GM18508 (cell line): ENCODE measurements at regions not wholly inside any gene's neighbourhood (a gene's known extent, or its start where the extent isn't known, plus 50 kb on each side); places are given as distances from the start of the nearest gene placed in this dataset.

Experiments
- ATAC-seq: cut with Tn5 transposase; IDR thresholded peaks from one replicate; pipeline ENCODE4 v1.9.1; 2021; ENCODE audit warnings: moderate number of reproducible peaks; ENCODE audit not compliant: insufficient read depth, unreplicated experiment

DNA sequence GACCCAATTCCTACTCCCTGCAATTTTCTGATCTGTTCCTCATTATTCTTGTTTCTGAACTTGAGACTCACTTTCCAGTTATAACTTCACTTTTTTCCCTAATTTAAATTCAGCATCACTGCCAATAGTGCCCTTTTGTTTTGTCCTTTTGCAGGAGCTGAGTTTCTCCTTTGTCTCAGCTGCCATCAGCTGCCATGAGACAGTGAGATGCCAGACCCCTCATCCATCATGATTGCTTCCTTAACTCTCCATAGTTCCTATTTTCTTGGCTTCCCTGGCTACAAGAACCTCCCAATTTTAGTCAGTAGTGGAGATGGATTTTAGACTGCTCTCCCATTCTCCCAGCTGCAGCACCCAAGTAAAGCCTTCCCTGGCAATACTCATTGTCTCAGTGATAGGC is 518.1 kb downstream of the HDGFL1 start:
- no peak for ATAC-seq

DNA sequence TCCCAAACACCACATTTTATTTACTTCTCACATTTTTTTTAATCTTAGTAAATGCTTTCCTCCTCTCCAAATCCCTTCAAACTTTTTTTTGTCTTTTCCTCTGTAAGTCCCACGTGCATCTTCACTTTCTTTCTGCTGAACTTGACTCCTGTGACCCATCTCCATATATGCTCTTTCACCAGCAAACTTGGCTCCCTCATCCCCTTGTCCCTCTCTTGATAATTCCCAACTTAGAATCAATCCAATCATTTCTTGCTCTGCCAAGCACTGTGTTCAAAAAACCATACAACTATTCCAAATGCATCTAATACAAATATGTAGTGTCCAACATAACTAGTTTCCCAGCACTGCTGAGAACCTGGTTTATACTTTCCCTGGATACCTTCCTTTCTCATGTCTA is 519.4 kb downstream of the HDGFL1 start:
- ATAC-seq: no peak

- ATAC-seq: no peak
Measured at GRCh38 chr6:23089981-23090380, 520.6 kb downstream of the HDGFL1 start.

DNA sequence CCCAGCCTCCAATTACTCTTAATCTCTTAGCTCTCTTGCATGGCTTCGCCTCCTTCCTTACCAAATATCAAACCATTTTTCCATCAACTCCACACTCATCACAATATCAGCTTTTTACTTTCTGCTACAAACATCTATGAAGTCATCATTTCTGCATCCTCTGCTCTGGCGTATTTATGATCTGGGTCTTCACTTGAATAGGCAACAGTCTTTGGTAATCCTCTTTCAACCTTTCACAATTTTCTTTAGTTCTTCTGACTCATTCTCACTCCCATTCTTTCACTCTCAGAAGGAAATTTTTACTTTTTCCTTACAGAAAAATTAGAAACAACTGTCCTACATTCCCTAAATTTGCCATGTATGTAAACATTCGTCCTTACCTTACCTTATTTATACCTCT is 522.4 kb downstream of the HDGFL1 start:
- ATAC-seq: no peak

DNA sequence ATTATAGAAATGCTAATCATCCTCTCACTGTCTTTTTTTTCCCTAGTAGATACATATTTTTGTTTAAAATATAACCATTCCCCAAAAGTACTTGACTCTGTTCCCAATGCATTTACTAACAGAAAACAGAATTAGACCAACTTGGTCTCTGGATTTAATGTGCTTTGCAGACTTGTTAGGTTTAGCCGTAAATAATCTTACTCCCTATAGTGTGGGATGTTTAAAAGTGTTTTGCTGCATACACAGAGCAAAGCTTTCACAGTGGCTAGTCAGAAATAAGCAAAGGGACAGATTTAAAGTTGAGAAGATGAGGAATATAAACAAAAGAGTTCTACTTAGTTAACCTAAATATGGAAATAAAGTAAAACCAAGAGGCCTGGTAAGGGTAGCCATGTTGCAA is 527.5 kb downstream of the HDGFL1 start:
- no peak for ATAC-seq

DNA sequence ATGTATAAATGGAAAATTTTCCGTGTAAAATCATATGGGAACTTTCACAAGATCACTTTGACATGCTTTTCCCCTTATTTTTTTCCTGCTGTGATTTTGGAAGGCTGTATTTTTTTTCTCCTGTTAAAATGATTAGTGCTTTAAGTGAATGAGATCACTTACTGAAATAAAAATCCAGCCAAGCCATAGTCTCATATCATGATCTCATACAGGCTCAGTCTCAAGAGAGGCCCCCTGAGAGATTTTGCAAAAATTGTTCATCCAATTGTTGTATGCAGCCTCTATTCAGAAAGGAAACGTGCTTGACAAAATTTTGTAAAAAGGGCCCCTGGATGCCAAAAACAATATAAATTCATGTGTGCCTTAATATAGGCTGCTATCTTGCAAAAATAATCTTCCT is 528.2 kb downstream of the HDGFL1 start:
- ATAC-seq: no peak

DNA sequence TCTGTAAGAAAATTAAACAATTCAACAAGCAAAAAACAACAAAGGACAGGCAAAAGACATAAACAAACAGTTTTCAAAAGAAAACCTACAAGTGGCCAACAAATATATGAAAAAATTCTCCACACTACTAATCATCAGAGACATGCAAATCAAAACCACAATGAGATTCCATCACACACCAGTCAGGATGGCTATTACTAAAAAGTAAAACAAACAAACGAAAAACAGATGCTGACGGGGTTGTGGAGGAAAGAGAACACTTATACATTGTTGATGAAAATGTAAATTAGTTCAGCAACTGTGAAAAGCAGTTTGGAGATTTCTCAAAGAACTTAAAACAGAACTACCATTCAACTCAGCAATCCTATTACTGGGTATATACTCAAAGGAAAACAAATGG is 537.6 kb downstream of the HDGFL1 start:
- no peak for ATAC-seq

DNA sequence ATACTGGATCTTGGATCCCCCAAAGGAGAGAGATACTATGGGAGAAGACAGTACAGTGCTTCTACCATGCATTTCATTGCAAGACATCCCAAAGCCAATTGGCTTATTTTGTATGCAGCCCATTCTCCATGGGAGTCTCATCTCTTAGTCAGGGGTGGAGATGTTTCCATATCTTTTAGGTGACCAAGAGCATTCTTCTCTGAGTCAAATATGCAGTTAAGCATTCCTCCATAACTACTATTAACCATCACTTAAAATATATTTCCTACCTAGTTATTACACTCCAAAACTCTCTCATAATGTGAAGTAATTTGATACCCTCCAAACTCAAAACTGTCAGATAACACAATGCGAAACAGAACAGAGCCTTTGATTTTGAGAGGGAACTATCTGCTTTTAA is 542.6 kb downstream of the HDGFL1 start:
- no peak for ATAC-seq

- no peak for ATAC-seq
Measured at GRCh38 chr6:23114812-23115504, 545.6 kb downstream of the HDGFL1 start.

GRCh38 chr6:23137611-23138010 is 568.2 kb downstream of the HDGFL1 start:
- no peak for ATAC-seq

DNA sequence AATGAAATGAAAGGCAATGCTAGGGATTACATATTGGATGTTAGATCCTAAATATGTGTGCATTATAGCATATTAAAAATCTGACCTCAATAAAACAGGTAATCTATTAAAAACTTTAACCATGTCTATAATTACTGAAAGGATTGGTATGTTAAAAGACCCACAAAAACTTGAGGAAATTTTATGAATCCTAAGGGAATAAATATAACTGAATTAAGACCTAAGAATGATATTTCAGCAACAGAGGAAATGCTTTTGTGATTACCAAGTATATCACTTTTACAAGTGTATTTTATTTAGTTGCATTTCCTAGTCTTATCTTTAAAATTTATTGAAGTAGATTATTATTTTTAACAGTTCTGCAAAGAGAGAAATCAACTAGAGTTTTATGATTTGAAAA is 571.5 kb downstream of the HDGFL1 start:
- ATAC-seq: no peak

- ATAC-seq: no peak
Measured at GRCh38 chr6:23145781-23146180, 576.4 kb downstream of the HDGFL1 start.

DNA sequence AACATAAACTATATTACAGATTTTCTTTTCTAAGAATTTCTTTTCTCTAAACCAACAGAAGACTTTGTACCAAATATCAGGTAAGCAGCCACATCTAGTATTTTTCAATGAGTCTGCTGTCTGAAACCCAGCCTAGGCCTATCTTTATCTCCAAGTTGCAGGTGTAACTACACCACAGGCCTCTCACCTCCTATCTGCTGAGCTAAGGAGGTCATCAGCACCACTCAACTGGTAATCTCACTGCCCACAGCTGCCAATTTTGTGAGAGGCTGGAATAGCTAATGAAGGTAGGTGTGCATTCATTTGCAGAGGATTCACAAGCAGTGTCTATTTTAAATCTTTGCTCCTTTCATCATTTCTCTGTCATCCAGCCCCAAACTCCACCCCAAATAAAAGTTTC is 584.8 kb downstream of the HDGFL1 start:
- ATAC-seq: no peak

- no peak for ATAC-seq
Measured at GRCh38 chr6:23170049-23170448, 600.7 kb downstream of the HDGFL1 start.

DNA sequence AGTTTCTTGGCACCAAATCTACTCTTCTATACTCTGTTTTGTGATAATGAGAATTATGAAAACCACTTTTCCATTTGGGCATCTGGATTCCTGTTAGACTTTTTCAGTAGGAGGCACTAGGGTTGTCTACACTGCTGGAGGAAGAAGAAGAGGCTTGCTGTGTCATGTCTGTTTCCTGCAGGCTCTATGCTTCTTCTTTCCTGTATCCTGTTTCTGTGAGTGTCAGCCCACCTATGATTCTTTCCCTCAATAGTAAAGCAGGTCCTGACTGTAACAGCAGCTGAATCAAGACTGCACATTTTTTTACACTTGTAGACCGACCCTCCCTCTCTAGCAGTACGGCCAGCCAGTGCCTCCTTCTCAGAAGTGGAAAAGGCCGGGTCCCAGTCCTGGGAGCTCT is 603.9 kb downstream of the HDGFL1 start:
- ATAC-seq: no peak

DNA sequence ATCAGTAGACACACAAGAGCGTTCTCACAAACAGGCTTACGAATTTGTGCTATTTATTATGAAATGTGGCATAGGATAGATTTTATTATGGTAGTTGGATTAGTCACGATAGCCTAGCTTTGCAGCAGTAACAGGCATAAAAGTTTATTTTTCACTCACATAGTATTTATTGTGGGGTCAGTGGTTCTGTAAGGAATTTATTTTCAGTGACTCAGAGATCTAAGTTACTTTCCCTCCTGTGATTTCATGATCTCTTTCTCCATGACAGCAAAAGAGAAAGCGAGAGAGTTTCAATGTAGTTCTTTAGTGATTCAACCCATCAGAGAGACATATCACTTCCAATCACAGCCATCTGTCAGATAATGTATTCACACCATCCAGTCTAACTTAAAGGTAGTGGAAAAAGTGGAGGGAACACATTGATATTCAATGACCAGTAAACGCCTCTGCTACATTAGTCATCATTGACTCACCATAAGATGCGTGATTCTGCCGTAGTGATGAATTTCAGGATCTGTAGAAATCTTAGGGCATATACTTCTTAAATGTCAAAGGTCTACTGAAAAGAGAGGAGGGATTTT is 605.5 kb downstream of the HDGFL1 start:
- ATAC-seq: no peak

GRCh38 chr6:23175391-23175790 is 606.0 kb downstream of the HDGFL1 start:
- no peak for ATAC-seq

GRCh38 chr6:23176471-23176870 is 607.1 kb downstream of the HDGFL1 start:
- no peak for ATAC-seq

DNA sequence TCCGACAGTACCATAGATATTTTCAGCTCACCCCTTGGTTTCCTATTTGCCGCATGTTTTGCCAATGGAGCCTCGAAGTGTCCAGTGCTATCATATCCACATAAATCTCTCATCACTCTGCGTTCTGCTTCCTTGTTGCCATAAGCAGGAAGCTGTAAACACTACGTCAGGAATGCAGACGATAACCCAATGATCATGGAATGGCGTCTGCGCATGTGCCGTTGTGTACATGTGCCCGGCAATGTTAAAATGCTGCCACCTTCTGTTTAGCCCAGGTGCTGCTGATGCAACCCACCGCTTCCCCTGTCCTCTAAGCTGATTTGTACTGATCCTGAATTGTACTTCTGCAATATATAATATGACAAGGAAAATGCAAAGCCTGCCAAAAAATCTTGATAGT is 607.5 kb downstream of the HDGFL1 start:
- no peak for ATAC-seq

GRCh38 chr6:23177806-23178205 is 608.4 kb downstream of the HDGFL1 start:
- ATAC-seq: no peak

DNA sequence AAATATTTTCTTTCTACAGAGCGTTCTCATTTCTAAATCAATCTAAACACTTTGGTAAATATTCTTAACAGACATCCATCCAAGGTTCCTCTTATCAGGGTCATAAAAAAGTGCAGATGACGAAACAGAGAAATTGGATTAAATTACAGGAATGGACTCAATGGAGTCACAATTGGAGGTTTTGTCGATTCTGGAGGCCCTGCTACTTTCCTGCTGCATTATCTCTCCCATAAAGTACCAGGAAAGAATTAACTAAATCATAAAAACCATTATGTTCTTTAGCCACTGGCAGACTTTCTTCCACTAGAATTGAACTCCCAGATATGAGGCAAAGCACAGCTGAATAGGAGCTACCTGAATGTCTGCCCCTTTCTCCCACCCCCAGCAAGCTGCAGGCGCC is 610.6 kb downstream of the HDGFL1 start:
- no peak for ATAC-seq

DNA sequence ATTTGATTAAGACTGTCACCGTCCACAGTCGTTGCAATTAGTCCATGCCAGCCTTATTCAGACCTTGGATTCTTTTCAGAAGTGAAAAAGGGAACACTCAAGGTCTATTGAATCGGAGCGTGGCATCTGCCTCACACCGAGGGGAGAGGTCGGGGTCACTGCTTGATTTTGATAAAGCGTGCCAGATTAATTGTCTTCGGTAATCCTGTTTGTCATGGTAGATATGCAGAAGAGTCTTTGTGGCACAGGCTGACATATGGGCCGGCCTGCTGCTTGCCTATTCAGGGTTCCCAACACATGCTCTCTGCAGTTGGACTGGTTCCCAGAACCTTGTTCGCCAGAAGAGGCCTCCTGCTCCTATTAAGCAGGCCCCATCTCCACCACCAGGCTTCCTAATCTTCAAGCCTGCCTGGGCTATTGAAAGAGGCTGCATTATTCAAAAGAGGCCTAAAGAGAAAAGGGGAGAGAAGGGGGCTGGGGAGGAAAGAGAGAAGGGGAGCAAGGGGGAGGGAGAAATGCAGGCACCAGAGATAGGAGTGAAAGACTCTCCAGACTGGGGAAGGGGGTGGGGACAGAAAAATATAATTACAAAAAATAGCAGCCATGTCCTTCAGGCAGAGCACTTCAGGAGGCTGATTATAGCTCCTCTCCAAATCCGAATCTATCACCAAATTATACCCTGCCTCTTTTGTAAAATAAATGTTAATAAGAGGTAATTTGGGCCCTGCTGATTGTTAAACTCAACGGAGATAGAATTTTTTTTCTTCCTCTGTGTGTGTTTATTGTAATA is 611.3 kb downstream of the HDGFL1 start:
- no peak for ATAC-seq
